Caco-2 (cell line): ENCODE measurements at regions not wholly inside any gene's neighbourhood (a gene's known extent, or its start where the extent isn't known, plus 50 kb on each side); places are given as distances from the start of the nearest gene placed in this dataset.

Experiments used
- BruUV-seq: library from RNA; stranded (reverse); fragments of 400-500 nt; replicated peaks from 2 replicates; lab custom pipeline; 2021; lab: Mats Ljungman, UMichigan
- CTCF ChIA-PET: fragments of 300-600 bp; sonication (Branson Sonifier 250); formaldehyde crosslinking; loops from one replicate; lab custom pipeline; 2022; ENCODE audit warnings: antibody characterized with exemption; lab: Charles Lee
- POLR2A ChIA-PET: fragments of 300-600 bp; sonication (Branson Sonifier 250); formaldehyde crosslinking; loops from one replicate; lab custom pipeline; 2022; ENCODE audit warnings: antibody characterized with exemption; lab: Charles Lee
- DNase-seq, 2 experiments: peaks; one replicate each; pipeline versions ENCODE4 v3.0.0 to v3.0.0-alpha.2; 2020 to 2022
- H3K27me3 ChIP-seq: replicated peaks from 2 replicates; pipeline ENCODE4 v1.6.0; 2011; ENCODE audit warnings: low read length; ENCODE audit not compliant: control insufficient read depth, insufficient read depth
- H3K36me3 ChIP-seq: 2 replicates; pipeline ENCODE4 v1.5.1; 2011; ENCODE audit warnings: low read length; ENCODE audit not compliant: control insufficient read depth, insufficient read depth
- H3K4me1 ChIP-seq: fragments of 250-450 bp; sonication (Bioruptor Pico); 2 replicates; pipeline ENCODE4 v1.5.1; 2020; ENCODE audit warnings: mild to moderate bottlenecking
- H3K4me3 ChIP-seq: 2 replicates; pipeline ENCODE4 v1.5.1; 2011; ENCODE audit warnings: low read depth, mild to moderate bottlenecking, control low read depth, low read length
- H3K9me3 ChIP-seq: fragments of 250-450 bp; sonication (Bioruptor Pico); 2 replicates; pipeline ENCODE4 v1.5.1; 2020; ENCODE audit warnings: mild to moderate bottlenecking, moderate library complexity
- H3K27ac Mint-ChIP-seq: one replicate; pipeline ENCODE4 v1.8.0; 2022; ENCODE audit warnings: mixed read lengths; ENCODE audit not compliant: unreplicated experiment
- H3K27me3 Mint-ChIP-seq: one replicate; pipeline ENCODE4 v1.8.0; 2022; ENCODE audit warnings: mixed read lengths; ENCODE audit not compliant: insufficient read depth, unreplicated experiment
- H3K36me3 Mint-ChIP-seq: one replicate; pipeline ENCODE4 v1.8.0; 2022; ENCODE audit warnings: mild to moderate bottlenecking, mixed read lengths; ENCODE audit not compliant: insufficient read depth, unreplicated experiment
- H3K4me1 Mint-ChIP-seq: one replicate; pipeline ENCODE4 v1.8.0; 2022; ENCODE audit warnings: low read depth, mixed read lengths; ENCODE audit not compliant: unreplicated experiment
- H3K4me3 Mint-ChIP-seq: one replicate; pipeline ENCODE4 v1.8.0; 2022; ENCODE audit warnings: mild to moderate bottlenecking, moderate library complexity, mixed read lengths; ENCODE audit not compliant: unreplicated experiment
- H3K9me3 Mint-ChIP-seq: one replicate; pipeline ENCODE4 v1.8.0; 2022; ENCODE audit warnings: mixed read lengths; ENCODE audit not compliant: unreplicated experiment
- intact Hi-C: fragments of 100-400 bp; cut with micrococcal nuclease; formaldehyde crosslinking; loops from one replicate; pipeline ENCODE4 v1.10.0; 2022; ENCODE audit not compliant: unreplicated experiment
- TF ChIP-seq, protein P1 (sequence below), 2 experiments: fragments of 200-600 bp in 1 of 2; IDR thresholded peaks; 1 replicate in 1 of 2; 2 replicates in 1 of 2; pipeline versions ENCODE4 v1.5.1 to v1.8.0; 2011 to 2022; ENCODE audit warnings: antibody characterized with exemption in 1 of 2, control low read depth in 1 of 2, inconsistent platforms in 1 of 2, low read depth in 1 of 2, low read length in 1 of 2, mild to moderate bottlenecking in 1 of 2, moderate library complexity in 1 of 2; ENCODE audit not compliant: insufficient read depth in 1 of 2, severe bottlenecking in 1 of 2, unreplicated experiment in 1 of 2

DNA sequence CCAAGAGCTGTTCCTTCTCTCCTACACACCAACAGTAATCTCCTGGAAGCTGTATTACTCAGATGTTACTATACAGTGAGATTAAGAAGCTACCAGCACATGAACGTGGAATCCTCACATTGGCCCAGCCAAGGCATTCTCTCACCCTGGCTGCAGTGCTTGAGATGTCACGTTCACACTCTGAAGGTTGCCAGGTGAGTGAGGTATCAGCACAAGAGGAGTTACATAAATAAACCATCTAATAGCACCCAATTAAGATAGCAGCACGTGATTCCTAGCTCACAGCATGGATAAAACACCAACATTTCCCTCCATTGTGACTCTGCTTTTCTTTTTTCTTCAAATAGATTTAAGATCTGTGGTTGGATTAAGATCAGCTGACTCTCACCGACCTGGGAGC lies 182.8 kb downstream of the PLPP3 start:
- Mint-ChIP-seq H3K4me3 (no peak overlapping the region), H3K27ac (no peak overlapping the region), H3K4me1 (peaks cover 16% of the 10 kb centered on the region), H3K9me3 (no peaks in the 10 kb centered on the region), H3K27me3 (no peaks in the 10 kb centered on the region), H3K36me3 (no peaks in the 10 kb centered on the region)
- H3K36me3 ChIP-seq: no peaks in the 10 kb centered on the region
- TF ChIP-seq, protein P1, sequence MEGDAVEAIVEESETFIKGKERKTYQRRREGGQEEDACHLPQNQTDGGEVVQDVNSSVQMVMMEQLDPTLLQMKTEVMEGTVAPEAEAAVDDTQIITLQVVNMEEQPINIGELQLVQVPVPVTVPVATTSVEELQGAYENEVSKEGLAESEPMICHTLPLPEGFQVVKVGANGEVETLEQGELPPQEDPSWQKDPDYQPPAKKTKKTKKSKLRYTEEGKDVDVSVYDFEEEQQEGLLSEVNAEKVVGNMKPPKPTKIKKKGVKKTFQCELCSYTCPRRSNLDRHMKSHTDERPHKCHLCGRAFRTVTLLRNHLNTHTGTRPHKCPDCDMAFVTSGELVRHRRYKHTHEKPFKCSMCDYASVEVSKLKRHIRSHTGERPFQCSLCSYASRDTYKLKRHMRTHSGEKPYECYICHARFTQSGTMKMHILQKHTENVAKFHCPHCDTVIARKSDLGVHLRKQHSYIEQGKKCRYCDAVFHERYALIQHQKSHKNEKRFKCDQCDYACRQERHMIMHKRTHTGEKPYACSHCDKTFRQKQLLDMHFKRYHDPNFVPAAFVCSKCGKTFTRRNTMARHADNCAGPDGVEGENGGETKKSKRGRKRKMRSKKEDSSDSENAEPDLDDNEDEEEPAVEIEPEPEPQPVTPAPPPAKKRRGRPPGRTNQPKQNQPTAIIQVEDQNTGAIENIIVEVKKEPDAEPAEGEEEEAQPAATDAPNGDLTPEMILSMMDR (IDR thresholded peaks at IDR 0.05; ENCODE audit: insufficient read depth in 1 of 2, low read depth in 1 of 2, low read length in 1 of 2, severe bottlenecking in 1 of 2, unreplicated experiment in 1 of 2): no peak
- DNase-seq: no peak
- H3K9me3 ChIP-seq: no peaks in the 10 kb centered on the region
- H3K27me3 ChIP-seq: no peaks in the 10 kb centered on the region
- no peak overlapping the region for H3K4me3 ChIP-seq
- no TSS peak for BruUV-seq
- ChIA-PET POLR2A (no interaction called here), CTCF (no interaction called here)
- intact Hi-C loops: no loop called here
- H3K4me1 ChIP-seq: peaks cover 30% of the 10 kb centered on the region

DNA sequence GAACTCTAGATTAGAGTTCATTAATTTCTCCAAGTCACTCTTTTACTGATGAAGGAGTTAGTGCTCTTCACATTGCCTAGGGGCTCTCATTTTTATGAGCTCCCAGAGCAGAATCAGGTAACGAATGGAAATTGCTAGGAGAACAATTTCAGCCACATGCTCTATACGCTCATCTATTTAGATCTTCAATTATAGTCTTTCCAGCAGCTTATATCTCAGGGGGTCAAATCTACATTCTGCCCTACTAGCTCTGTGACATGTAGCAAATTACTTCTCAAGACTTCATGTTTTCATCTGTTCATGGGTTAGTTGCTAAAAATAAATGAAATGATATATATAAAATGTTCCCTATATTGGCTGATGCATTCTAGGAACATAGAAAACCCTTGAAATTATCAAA lies 183.6 kb downstream of the PLPP3 start:
- no peaks in the 10 kb centered on the region for H3K9me3 ChIP-seq
- Mint-ChIP-seq H3K36me3 (no peaks in the 10 kb centered on the region), H3K27me3 (no peaks in the 10 kb centered on the region), H3K9me3 (no peaks in the 10 kb centered on the region), H3K4me3 (no peak overlapping the region), H3K4me1 (peaks cover 16% of the 10 kb centered on the region), H3K27ac (no peak overlapping the region)
- POLR2A ChIA-PET: no interaction called here
- no peak overlapping the region for H3K4me3 ChIP-seq
- TF ChIP-seq, protein P1 (IDR thresholded peaks at IDR 0.05; ENCODE audit: insufficient read depth in 1 of 2, low read depth in 1 of 2, low read length in 1 of 2, severe bottlenecking in 1 of 2, unreplicated experiment in 1 of 2): no peak
- H3K36me3 ChIP-seq: no peaks in the 10 kb centered on the region
- DNase-seq: no peak
- no peaks in the 10 kb centered on the region for H3K27me3 ChIP-seq
- CTCF ChIA-PET: no interaction called here
- peaks cover 30% of the 10 kb centered on the region for H3K4me1 ChIP-seq
- intact Hi-C loops: no loop called here
- no TSS peak for BruUV-seq

DNA sequence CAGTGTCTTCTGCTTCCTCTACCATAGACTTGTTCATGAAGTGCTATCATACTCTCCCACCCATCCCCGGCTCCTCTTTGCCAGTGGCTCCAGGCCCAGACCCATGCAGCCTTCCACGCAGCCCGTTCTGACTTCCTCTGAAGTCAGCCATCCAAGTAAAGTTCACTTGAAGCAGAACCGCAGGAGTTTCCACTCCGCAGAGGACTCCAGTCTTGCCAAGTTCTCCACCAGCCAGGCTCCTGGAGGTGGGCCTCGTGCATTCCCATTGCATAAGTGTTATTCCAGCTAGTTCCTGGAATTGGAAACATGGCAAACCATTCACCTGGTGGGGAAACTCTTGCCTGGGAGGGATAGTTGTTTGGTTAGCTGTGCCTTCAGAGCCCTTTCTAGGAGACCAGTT lies 185.1 kb downstream of the PLPP3 start:
- POLR2A ChIA-PET: no interaction called here

More for the DNA sequence above, 185.1 kb downstream of the PLPP3 start:
- Histone ChIP-seq H3K4me3 (no peak overlapping the region), H3K36me3 (no peaks in the 10 kb centered on the region), H3K4me1 (peaks cover 25% of the 10 kb centered on the region), H3K27me3 (no peaks in the 10 kb centered on the region), H3K9me3 (no peaks in the 10 kb centered on the region)
- intact Hi-C loops: no loop called here
- DNase-seq: no peak
- Mint-ChIP-seq H3K27ac (no peak overlapping the region), H3K9me3 (no peaks in the 10 kb centered on the region), H3K27me3 (no peaks in the 10 kb centered on the region), H3K36me3 (no peaks in the 10 kb centered on the region), H3K4me1 (peaks cover 17% of the 10 kb centered on the region), H3K4me3 (no peak overlapping the region)
- TF ChIP-seq, protein P1 (IDR thresholded peaks at IDR 0.05; ENCODE audit: insufficient read depth in 1 of 2, low read depth in 1 of 2, low read length in 1 of 2, severe bottlenecking in 1 of 2, unreplicated experiment in 1 of 2): no peak
- CTCF ChIA-PET: no interaction called here
- no TSS peak for BruUV-seq
